ENCODE measurements at regions not wholly inside any gene's neighbourhood (a gene's known extent, or its start where the extent isn't known, plus 50 kb on each side); places are given as distances from the start of the nearest gene placed in this dataset.
"Not testable (repeated sequence)": the region's sequence is repeated elsewhere in the genome, so short reads cannot be mapped to it uniquely, and the experiment has no call there.

DNA sequence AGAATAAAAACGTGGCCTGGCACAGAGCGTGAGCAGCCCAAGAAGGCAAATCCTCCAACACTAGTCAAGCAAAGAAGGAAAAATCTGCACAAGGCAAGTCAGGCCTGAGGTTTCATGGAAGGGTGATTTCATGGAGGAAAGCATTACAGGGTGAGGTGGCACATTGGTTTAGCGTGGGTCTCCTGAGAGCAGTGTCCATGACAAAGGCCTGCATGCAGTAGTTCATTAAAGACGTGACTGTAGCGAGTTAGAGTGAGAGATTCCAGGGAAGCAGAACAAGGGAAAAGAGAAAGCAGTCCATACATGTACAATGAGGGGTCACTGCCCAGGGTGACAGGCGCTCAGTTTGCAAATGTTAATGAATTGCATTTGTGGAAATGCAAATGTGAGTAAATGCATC is 285.0 kb upstream of the ERCC4 start:
- no peak for DNase-seq

DNA sequence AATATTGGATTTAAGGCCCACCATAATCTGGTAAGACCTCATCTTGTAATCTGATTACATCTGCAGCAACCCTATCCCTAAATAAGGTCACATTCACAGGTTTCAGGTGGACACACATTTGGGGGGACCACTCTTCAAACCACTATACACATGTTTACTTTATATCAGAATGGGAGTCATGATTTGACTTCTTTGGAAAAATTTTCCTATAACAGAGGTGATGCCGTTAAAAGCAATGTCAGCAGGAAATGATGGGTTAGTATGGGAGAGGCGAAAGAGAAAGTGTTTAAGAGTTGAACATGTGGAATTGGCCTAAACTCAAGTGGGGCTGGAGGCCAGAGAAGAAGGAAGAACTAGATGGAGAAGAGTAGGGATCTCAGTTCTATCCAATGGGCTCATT is 281.7 kb upstream of the ERCC4 start:
- DNase-seq = no peak

DNA sequence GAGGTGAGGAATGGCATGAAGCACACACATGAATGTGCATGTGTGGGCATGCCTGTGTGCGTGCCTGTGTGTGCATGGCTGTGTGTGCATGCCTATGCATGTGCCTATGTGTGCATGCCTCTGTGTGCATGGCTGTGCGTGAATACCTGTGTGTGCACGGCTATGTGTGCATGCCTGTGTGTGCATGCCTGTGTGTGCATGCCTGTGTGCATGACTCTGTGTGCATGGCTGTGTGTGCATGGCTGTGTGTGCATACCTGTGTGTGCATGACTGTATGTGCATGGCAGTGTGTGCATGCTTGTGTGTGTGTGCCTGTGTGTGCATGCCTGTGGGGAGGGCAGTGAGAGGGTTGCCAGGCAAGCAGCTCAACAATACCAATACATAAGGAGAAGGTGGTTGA is 276.5 kb upstream of the ERCC4 start:
- no peak for DNase-seq

DNA sequence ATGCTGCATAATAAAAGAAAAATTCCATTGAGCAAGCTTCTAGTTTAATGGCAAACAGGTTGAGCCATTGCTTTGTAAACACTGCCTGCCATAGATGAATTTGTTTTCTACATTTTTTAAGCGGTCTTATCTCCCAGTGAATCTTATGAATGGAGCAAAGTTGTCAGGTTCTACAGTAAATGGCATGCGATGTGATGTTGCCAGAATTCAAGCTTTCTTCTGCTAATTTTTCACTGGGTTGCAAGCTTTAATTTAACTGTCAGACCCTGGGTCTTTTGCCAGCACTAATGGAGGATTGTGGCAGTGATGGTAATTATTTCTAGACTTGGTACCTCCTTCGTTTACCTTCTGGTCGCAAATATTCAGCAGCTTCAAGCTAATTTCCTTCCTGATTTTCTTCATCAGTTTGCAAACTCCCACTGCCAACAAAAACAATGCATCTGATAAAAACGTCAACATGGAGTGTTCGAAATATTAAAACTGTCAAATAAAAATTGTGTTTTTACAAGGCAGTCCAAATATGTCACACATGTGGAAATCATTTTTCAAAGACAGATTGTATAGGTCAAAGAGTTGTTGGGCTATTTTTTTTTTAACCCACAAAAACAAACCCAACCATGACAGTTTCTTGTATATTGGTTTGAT is 274.2 kb upstream of the ERCC4 start:
- DNase-seq = no peak

DNA sequence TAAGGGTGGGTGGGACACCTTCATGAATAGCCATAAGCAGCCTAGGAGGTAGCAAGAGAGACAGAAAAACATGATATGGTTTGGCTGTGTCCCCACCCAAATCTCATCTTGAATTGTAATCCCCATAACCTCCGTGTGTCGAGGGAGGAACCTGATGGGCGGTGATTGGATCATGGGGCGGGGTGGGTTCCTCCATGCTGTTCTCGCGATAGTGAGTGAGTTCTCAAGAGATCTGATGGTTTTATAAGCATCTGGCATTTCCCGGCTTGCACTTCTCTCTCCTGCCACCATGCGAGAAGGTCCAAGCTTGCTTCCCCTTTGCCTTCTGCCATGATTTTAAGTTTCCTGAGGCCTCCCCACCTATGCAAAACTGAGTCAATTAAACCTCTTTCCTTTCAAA is 259.1 kb upstream of the ERCC4 start:
- DNase-seq = no peak

DNA sequence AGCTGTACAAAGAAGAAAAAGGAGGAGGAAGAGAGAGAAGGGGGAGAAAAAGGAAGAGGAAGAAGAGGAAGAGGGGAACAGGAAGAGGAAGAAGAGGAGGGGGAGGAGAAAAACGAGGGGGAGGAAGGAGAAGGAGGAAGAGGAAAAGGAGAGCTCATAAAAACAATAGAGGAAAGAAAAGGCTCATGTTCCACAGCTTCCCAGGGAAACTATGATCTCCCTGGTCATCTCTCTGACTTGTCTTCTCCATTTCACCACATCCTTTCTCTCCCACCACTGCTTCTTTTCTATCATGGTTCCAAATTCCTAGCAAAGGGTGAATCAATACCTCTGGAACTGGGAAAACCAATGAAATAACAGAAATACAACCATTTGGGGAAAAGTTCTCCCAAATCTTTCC is 254.1 kb upstream of the ERCC4 start:
- no peak for DNase-seq

DNA sequence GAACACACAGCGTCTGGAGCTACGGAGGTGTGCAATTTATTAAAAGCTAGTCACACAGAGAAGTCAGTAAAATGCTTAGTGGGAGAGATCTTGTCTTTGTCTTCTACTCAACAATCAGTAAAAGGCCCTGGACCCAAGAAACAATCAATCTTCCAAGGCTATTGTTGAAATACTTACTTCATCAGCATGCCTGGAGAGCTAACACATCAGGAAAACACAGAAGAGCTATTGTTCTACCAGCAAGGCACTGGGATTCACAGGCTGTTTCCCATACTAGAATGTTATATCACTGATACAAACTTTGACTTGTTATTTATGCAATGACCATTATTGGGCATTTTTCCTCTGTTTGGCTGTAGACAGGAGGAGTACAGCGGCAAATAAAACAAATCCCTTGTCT is 247.8 kb upstream of the ERCC4 start:
- no peak for DNase-seq

DNA sequence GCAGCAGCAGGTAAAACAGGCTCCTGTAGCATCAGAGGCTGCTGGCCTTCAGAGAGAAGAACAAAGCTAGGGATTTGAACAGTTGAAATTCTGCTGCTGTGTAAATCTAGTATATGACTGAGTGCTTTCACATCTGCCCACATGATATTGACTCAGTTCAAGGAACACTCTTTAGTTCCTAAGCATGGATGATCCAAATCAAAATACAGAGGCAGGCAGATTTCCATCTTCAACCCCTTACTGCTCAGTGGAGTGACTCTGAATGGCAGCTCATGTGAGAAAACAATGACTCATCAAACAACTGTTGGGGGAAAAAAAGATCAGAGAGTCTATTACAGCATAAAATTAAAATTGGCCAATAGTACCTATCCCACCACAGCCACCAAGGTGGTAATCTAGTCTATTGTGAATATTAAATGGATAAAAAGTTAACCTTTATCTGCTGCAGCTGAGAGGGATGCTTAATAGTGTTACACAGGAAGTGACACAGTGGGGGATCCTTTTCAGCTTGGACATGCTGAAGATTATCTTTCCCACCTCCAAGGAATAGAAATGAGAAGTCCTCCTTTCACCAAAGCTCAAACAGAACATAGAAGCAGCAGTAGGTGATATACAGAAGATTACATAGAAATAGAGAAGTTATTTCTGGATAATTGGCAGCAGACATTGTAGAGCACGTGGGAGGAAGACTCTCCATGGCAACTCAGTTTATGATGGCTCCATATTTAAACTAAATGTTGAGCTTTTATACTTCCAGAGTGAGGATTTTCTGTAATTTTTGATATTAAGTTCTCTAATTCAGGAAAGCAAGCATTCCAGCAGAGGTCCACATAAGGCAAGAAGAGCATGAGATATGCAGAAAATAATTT is 239.7 kb upstream of the ERCC4 start:
- DNase-seq = no peak

DNA sequence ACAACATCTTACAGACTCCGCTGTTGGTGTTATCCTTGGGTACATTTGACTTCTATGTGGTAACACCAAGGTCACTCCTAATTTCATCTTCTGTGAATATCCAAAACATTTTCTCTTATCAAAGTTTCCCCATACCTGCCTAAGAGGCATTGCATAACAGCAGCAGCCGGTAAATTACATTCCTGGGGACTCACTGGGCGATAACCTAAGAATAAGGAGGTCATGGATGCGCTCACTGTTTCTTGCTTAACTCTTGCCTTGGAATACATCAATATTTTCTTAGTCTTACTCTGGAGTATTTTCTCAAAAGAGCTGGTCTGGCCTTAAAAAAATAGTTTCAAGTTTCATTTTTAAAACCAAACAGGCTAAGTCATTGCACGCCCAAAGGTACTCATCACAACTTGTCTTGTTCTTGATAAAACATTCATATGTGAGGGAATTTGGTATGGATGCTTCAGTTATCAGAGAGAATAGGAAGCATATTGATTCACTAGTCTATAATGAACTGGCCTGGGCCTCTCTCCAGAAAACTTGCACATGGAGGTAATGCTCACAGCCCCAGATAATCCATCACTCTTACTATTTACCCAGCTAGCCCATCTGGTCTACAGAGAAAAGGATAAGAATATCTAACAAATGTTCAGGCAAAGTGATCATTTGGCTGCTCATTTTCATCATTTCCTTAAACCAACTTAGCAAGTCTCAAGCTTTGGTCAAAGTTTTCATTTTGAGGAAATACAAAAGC is 235.0 kb upstream of the ERCC4 start:
- no peak for DNase-seq

DNA sequence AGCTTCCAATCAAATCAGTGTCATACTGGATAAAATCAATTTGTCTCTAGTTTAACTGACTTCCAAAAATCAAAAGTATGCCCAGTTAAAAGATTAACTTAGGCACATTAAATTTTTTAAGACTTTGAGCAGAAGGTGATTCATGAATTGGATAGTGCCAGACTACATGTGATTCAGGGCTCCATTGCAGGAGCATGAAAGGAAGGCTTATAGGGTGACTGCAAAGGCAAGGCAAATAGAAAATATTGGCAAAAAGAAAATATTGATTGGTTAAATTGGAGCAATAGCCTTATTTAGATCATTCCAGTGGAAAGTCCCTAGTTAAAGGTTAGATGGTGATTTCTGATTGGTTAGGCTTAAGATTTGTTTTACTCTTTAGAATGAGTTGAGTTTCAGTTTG is 223.9 kb upstream of the ERCC4 start:
- no peak for DNase-seq

DNA sequence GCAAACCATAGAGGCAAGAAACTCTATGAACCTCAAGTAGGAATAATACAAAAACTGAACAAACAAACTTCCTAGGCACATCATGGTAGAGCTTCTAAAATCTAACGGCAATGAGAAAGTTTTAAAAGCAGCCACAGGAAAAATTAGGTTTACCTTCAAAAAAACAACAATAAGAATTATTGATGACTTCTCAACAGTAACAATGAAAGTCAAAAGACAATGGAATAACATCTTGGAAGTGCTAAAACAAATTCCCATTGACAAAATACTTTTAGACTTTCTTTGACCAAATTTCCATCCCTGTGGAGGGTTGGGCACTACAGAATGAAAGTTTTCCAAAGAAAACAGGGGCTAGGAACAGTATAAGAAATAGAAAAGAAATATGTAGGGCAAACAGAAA is 222.9 kb upstream of the ERCC4 start:
- DNase-seq = no peak

DNA sequence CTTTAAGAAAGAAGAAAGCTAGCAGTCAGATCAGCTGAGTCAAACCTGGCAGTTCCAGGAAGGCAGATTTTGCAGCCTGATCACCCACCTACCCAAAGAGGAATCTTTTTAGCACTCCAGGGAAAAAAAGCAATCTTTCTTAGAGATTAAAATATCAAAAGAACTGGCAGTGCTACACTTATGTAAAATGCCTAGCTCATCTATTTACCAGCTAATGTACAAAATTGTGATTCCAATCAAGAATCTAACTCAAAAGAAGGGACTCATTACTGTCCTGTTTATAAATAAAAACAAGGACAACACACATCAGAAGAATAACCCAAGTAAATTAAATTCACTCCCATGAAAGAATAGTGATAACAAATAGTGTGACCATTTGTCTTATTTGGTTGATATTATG is 222.4 kb upstream of the ERCC4 start:
- no peak for DNase-seq

DNA sequence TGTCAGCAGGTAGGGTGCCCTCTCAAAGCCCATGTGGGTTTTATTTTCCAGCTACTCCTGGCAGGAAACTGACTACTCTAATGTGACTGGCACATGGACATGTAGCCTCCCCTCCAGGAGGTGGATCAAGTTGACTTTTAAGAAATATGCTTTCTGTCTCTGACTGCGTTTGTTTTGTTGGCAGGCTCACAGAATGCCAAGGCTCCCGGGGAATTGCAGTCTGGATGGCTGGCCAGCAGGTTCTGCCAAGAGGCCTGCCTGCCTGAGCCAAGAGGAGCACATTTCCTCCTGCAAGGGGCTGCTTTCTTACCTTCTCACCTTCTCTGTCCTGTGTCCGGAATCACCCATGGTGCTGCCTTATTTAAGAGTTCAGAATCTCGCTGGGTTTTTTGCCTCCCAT is 217.3 kb upstream of the ERCC4 start:
- DNase-seq = no peak

DNA sequence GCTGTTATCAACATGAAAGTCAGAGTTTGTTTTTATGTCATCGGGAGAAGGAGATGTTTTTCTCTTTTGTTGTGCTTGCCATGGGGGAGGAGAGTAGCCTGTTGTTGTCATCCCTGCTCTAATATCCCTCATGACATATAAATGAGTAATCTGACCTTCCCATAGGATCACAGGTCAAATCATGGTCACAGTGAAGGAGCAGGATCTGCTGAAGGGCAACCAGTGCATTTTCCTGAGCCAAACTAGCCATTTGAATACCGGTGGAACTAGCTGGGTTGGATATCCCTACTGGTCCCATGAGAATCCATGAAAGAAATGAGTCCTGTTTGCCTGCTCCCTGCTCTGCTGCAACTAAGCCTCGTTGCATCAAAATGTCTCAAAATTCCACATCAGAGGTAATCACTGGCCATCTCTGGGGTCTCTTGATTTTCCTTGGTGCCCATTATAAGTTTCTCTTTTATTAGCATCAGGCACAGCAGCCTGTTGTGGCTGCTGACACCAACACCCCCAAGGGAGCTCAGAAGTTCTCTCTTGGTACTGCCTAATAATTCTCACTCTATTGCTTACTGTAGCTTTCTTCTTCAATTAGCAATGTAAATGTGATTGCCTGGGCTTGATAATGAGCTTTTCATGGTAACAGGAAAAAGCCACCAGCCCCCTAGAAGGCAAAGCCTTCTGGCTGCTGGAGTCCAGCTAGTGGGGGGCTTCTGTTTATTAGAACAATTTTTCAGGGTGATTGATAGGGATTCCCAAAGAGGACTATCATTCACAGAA is 211.4 kb upstream of the ERCC4 start:
- DNase-seq = no peak

DNA sequence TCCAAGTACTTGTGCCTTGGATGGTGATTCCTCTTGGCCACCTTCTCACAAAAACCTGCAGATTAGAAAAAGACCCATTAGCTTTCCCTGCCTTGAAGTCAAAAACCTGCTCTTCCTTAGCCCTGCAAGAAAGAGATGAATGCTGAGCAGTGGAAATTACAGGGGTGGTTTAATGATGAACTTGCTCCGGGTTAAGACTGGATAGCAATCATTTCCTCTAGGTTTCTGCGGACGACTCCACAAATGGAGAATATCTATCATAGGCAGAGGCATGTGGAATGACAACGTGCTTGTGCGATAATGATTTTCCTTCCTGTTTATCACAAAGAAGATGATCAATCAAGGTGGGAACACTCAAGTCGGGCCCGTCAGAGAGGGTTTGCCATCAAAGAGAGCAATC is 201.2 kb upstream of the ERCC4 start:
- no peak for DNase-seq

DNA sequence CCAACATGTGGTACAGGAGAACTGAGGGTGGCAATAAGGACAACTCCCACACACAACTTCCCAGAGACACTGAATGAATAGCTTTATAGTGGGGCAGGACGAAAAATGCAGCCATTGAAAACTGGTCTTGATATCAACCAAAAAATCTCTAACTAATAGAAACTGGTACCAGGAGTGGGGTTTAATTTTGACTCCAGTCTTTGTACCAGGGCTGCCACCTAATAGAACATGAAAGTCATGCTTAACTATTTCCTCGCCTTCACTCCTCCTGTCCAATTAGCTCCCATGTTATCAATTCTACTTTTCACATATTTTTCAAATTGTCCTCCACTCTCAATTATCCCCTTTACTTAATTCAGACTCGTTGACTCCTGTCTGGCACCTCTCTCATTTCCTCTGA is 192.0 kb upstream of the ERCC4 start:
- no peak for DNase-seq

DNA sequence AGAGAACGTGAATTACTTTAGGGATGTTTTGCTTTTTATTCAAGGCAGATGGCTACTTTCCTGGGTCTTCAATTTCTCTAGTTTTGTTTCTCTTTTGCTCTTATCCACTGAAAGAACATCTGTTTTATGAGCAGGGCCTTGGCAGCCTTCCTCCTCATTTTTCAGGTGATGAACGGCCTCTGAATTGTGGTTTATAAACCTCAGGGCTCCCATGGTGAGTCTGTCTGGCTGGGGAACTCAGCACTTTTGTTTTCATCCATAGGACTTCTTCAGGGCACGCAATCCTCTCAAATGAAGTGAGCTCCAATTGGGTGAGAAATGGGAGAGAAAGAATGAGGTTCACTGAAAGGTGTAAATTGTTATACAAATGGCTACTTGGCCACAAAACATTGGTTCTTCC is 186.4 kb upstream of the ERCC4 start:
- DNase-seq = no peak

DNA sequence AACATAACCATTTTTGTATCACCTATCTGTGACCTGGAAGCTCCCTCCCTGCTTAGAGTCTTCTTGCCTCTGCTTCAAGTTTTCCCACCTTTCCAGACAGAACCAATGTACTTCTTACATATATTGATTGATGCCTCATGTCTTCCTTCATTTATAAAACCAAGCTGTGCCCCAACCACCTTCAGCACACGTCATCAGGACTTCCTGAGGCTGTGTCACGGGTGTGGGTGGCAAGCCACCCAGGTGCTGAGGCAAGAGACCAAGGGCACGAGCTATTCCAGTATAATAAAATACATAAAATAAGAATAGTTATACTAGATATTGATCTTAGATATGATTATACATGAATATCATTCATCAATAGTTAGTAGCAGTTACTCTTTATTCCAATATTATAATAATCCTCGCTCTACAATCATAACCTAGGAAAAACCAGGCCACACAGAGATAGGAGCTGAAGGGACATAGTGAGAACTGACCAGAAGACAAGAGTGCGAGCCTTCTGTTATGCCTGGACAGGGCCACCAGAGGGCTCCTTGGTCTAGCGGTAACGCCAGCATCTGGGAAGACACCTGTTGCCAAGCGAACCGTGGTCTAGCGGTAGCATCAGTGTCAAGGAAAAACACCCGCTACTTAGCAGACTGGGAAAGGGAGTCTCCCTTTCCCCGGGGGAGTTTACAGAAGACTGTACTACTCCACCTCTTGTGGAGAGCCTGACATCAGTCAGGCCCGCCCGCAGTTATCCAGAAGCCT is 180.2 kb upstream of the ERCC4 start:
- not testable (repeated sequence) for DNase-seq

DNA sequence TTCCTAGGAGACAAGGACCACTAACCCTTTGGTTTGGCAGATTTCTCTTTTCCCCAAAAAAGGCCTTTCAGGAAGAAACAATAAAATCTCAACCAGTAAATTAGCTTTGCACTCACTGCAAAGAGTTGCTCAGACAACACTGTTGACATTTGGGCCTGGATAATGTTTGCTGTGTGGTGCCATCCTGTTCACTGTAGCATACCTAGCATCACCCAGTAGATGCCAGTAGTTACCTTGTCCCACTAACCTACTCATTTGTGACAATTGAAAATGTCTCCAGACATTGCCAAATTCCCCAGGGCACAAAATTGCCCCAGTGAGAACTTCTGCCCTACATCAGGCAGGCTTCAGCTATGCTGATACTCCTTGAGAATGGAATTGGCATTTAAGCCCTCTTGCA is 177.0 kb upstream of the ERCC4 start:
- DNase-seq = no peak

DNA sequence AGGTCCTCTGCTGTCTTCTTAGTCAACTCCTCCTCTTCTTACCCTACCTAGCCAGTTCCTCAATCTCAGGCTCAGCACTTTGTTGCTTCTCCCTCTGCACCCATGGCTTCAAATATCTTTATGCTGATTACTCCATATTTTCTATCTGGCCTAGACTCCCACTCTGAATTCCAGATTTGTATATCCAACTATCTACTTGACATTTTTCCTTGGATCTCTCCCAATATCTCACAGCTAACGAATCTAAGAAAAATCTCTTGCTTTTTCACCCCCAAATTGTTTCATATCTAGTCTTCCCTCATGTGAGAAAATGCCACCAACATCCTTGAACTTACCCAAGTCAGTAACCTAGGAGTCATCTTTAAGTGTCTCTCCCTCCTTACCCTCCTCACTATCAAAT is 176.4 kb upstream of the ERCC4 start:
- DNase-seq = no peak

DNA sequence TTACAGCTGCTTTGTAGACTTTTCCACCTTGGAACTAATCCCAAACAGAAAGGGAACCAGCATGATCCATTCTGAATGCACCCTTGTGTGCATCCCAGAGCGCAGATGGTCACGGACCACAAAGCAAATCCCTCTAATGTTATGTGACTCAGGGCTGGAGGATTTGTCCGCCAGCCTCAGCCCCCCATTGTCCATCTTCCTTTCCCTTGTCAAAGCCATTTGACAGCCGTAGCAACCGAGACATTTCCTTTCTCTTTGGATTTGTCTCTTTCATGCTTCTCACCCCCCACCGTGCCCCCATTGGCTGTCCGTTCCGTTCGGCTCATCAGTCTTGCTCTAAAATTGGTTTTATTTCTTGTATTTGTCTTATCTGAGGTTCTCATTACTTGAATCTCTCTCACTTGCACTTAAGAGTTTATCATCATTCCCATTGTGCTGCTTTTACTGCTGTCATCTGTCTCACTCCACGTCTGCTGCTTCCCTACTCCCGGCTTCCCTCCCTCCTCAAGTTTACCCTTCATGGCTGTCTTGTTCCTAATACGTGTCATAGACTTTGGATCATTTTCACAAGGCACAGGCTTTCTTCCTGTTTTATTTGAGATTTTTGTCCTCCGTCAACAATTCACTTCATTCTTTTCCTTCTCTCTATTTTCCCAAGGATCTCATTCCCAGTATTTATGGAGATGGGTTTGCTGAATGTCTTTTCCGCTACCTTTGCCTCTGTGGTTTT is 163.4 kb upstream of the ERCC4 start:
- no peak for DNase-seq

DNA sequence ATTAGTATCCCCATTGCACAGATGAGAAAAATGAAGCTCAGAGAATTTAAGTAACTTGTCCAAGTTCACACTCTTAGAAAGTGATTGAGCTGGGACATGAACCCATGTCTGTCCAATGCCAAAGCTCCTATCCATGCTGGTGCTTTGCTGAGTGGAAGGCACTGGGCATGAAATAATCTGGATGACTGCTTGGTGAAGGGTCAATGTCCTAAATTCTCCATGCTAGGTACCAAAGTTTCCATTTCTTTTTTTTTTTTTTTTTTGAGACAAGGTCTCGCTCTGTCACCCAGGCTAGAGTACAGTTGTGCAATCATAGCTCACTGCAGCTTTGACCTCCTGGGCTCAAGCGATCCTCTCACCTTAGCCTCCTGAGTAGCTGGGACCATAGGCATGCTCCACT is 153.6 kb upstream of the ERCC4 start:
- DNase-seq = no peak
